SK-N-MC (cell line): ENCODE measurements at regions not wholly inside any gene's neighbourhood (a gene's known extent, or its start where the extent isn't known, plus 50 kb on each side); places are given as distances from the start of the nearest gene placed in this dataset.

ENCODE experiments used
- EZH2 ChIP-seq: fragments of 200-600 bp; sonication (generic); IDR thresholded peaks from one replicate; pipeline ENCODE4 v1.6.1; 2017; ENCODE audit warnings: antibody characterized with exemption
- POLR2AphosphoS5 ChIP-seq: IDR thresholded peaks from 2 replicates; pipeline ENCODE4 v1.6.1; 2012; ENCODE audit warnings: mild to moderate bottlenecking, low read depth, low read length, borderline replicate concordance

DNA sequence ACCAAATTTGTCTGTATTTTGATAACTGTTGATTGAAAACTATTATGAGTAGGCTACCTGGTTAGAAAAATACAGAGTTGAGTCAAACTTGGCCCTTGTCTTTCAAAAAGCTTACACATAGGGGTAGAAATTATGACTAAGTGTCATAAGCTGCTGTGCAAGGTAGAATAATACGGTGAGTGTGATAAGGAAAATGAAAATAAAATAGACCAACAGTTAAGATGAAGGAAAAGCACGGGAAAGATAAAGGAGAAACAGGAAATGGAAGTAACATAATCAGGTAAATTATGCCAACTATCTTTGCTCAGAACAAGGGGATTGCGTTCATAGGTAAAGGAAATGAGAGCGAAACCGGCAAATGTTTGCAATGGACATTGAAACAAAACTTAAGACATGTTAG is 302.5 kb downstream of the PCDH7 start:
- no peak for TF ChIP-seq EZH2
- TF ChIP-seq POLR2AphosphoS5, result no peak
